Natural killer cell (primary cell): ENCODE measurements at regions not wholly inside any gene's neighbourhood (a gene's known extent, or its start where the extent isn't known, plus 50 kb on each side); places are given as distances from the start of the nearest gene placed in this dataset.

ENCODE experiments used
- ATAC-seq, 3 donors: fragments of 150-1000 bp in 2 of 3; fragments of 200-7000 bp in 1 of 3; cut with Tn5 transposase; 1 replicate in 1 of 3; 2 replicates in 2 of 3; pipeline ENCODE4 v1.10.0; 2021; ENCODE audit warnings: mild to moderate bottlenecking in 2 of 3, moderate library complexity in 2 of 3
- DNase-seq, 2 donors: peaks; one replicate each; pipeline versions ENCODE4 v3.0.0 to v3.0.0-alpha.2; 2013 to 2021; ENCODE audit warnings: mixed read lengths in 1 of 2
- H3K27ac ChIP-seq: one replicate; pipeline ENCODE4 v1.5.1; 2013; ENCODE audit warnings: mild to moderate bottlenecking, low read length
- H3K27me3 ChIP-seq: one replicate; pipeline ENCODE4 v1.6.1; 2013; ENCODE audit warnings: low read length; ENCODE audit not compliant: control insufficient read depth, insufficient read depth
- H3K36me3 ChIP-seq: one replicate; pipeline ENCODE4 v1.6.1; 2013; ENCODE audit warnings: low read length; ENCODE audit not compliant: control insufficient read depth, insufficient read depth
- H3K4me1 ChIP-seq: one replicate; pipeline ENCODE4 v1.6.1; 2013; ENCODE audit warnings: low read length; ENCODE audit not compliant: control insufficient read depth, insufficient read depth
- H3K4me3 ChIP-seq: one replicate; pipeline ENCODE4 v1.5.1; 2013; ENCODE audit warnings: low read length
- H3K9me3 ChIP-seq: one replicate; pipeline ENCODE4 v1.6.1; 2013; ENCODE audit warnings: low read length; ENCODE audit not compliant: control insufficient read depth, insufficient read depth
- H3K27ac Mint-ChIP-seq, 2 donors: one replicate each; pipeline ENCODE4 v1.8.0; 2022; ENCODE audit warnings: mild to moderate bottlenecking in 2 of 2, mixed read lengths in 2 of 2, moderate library complexity in 1 of 2
- H3K27me3 Mint-ChIP-seq, 2 donors: one replicate each; pipeline ENCODE4 v1.8.0; 2022; ENCODE audit warnings: low read depth in 2 of 2, mixed read lengths in 2 of 2
- H3K36me3 Mint-ChIP-seq: one replicate; pipeline ENCODE4 v1.8.0; 2022; ENCODE audit warnings: mixed read lengths
- H3K4me1 Mint-ChIP-seq, 2 donors: one replicate each; pipeline ENCODE4 v1.8.0; 2022; ENCODE audit warnings: mixed read lengths in 2 of 2
- H3K4me3 Mint-ChIP-seq: one replicate; pipeline ENCODE4 v1.8.0; 2022; ENCODE audit warnings: mild to moderate bottlenecking, moderate library complexity, mixed read lengths
- H3K9me3 Mint-ChIP-seq, 2 donors: one replicate each; pipeline ENCODE4 v1.8.0; 2022; ENCODE audit warnings: mixed read lengths in 2 of 2
- CTCF ChIP-seq: fragments of 200-600 bp; IDR thresholded peaks from one replicate; pipeline ENCODE4 v1.8.0; 2022; ENCODE audit warnings: antibody characterized with exemption
- WGBS: methylation state at CpG from one replicate; pipeline ENCODE4 v1.1.7; 2013; ENCODE audit warnings: missing lambda C conversion rate; ENCODE audit not compliant: insufficient coverage; 5-methylcytosine and 5-hydroxymethylcytosine counted together
- intact Hi-C: fragments of 100-400 bp; cut with micrococcal nuclease; formaldehyde crosslinking; loops from one replicate; pipeline ENCODE4 v1.14.2; 2022

- Mint-ChIP-seq H3K4me1 (no peaks in the 10 kb centered on the region), H3K36me3 (no peaks in the 10 kb centered on the region), H3K4me3 (no peak overlapping the region), H3K9me3 (no peaks in the 10 kb centered on the region), H3K27me3 (peaks cover 0 to 5% of the 10 kb centered on the region in 2 donors), H3K27ac (no peak overlapping the region)
- no peaks in the 10 kb centered on the region for H3K27me3 ChIP-seq
- H3K36me3 ChIP-seq, result no peaks in the 10 kb centered on the region
- no CpG with 5 or more reads among the region's 1 CpG for WGBS
- no peak overlapping the region for H3K4me3 ChIP-seq
- no peaks in the 10 kb centered on the region for H3K4me1 ChIP-seq
- DNase-seq (no peak), ATAC-seq (no peak)
- no peak overlapping the region for H3K27ac ChIP-seq
- H3K9me3 ChIP-seq, result no peaks in the 10 kb centered on the region
- intact Hi-C loops, result no loop called here
- no peak for TF ChIP-seq CTCF
Measured at GRCh38 chr6:141451511-141452353, 681.0 kb upstream of the GJE1 start.

- no peaks in the 10 kb centered on the region for H3K9me3 Mint-ChIP-seq
- H3K36me3 Mint-ChIP-seq, result no peaks in the 10 kb centered on the region
- no peak overlapping the region for H3K27ac ChIP-seq
- no peaks in the 10 kb centered on the region for H3K4me1 Mint-ChIP-seq
- H3K27me3 Mint-ChIP-seq, result peaks cover under 1 to 5% of the 10 kb centered on the region in 2 donors
- no peak for TF ChIP-seq CTCF
- no peaks in the 10 kb centered on the region for H3K9me3 ChIP-seq
- no peak overlapping the region for H3K4me3 ChIP-seq
- intact Hi-C loops, result no loop called here
- no peak overlapping the region for H3K27ac Mint-ChIP-seq
- H3K4me3 Mint-ChIP-seq, result no peak overlapping the region
- no peaks in the 10 kb centered on the region for H3K36me3 ChIP-seq
- H3K4me1 ChIP-seq, result no peaks in the 10 kb centered on the region
- ATAC-seq (no peak), DNase-seq (no peak)
- no peaks in the 10 kb centered on the region for H3K27me3 ChIP-seq
Measured at GRCh38 chr6:141451181-141451510, 681.6 kb upstream of the GJE1 start.

- H3K4me1 ChIP-seq, result no peaks in the 10 kb centered on the region
- no peak overlapping the region for H3K27ac Mint-ChIP-seq
- H3K9me3 ChIP-seq, result no peaks in the 10 kb centered on the region
- no peaks in the 10 kb centered on the region for H3K9me3 Mint-ChIP-seq
- no peaks in the 10 kb centered on the region for H3K4me1 Mint-ChIP-seq
- no peak overlapping the region for H3K4me3 ChIP-seq
- H3K27me3 ChIP-seq, result no peaks in the 10 kb centered on the region
- H3K4me3 Mint-ChIP-seq, result no peak overlapping the region
- peaks cover 2 to 5% of the 10 kb centered on the region in 2 donors for H3K27me3 Mint-ChIP-seq
- WGBS, result 88% methylated on average over 3 of the region's 3 CpGs
- H3K27ac ChIP-seq, result no peak overlapping the region
- ATAC-seq (no peak), DNase-seq (no peak)
- no peaks in the 10 kb centered on the region for H3K36me3 Mint-ChIP-seq
- intact Hi-C loops, result no loop called here
- no peaks in the 10 kb centered on the region for H3K36me3 ChIP-seq
- no peak for TF ChIP-seq CTCF
Measured at GRCh38 chr6:141445928-141446628, 686.6 kb upstream of the GJE1 start.
